SK-N-SH treated with all-trans-retinoic acid at 6 μM for 48 hours (cell line): ENCODE measurements at regions not wholly inside any gene's neighbourhood (a gene's known extent, or its start where the extent isn't known, plus 50 kb on each side); places are given as distances from the start of the nearest gene placed in this dataset.
"Not testable (repeated sequence)": the region's sequence is repeated elsewhere in the genome, so short reads cannot be mapped to it uniquely, and the experiment has no call there.

ENCODE experiments used
- ATAC-seq: fragments of 200-7000 bp; cut with Tn5 transposase; 3 replicates; pipeline ENCODE4 v1.9.1; 2020; ENCODE audit warnings: mild to moderate bottlenecking, moderate library complexity
- CSDC2 ChIP-seq: fragments of 250-450 bp; sonication (Bioruptor Pico); IDR thresholded peaks from 2 replicates; pipeline ENCODE4 v1.5.0; 2020; ENCODE audit warnings: mild to moderate bottlenecking, moderate library complexity
- ESRRG ChIP-seq: fragments of 250-450 bp; sonication (Bioruptor Pico); IDR thresholded peaks from 2 replicates; pipeline ENCODE4 v1.6.1; 2021; ENCODE audit warnings: mild to moderate bottlenecking
- OSR1 ChIP-seq: fragments of 250-450 bp; sonication (Bioruptor Pico); IDR thresholded peaks from 2 replicates; pipeline ENCODE4 v1.8.0; 2022; ENCODE audit warnings: moderate library complexity, mild to moderate bottlenecking, inconsistent platforms
- PPARA ChIP-seq: fragments of 250-450 bp; sonication (Bioruptor Pico); IDR thresholded peaks from 2 replicates; pipeline ENCODE4 v1.5.0; 2020; ENCODE audit warnings: mild to moderate bottlenecking, borderline replicate concordance
- RARB ChIP-seq: fragments of 250-450 bp; sonication (Bioruptor Pico); IDR thresholded peaks from 2 replicates; pipeline ENCODE4 v1.8.0; 2021; ENCODE audit warnings: mild to moderate bottlenecking, moderate library complexity
- SNAI2 ChIP-seq: fragments of 250-450 bp; sonication (Bioruptor Pico); IDR thresholded peaks from 2 replicates; pipeline ENCODE4 v1.5.0; 2020; ENCODE audit warnings: mild to moderate bottlenecking, moderate library complexity
- TOX ChIP-seq: fragments of 250-450 bp; sonication (Bioruptor Pico); IDR thresholded peaks from 2 replicates; pipeline ENCODE4 v1.8.0; 2021; ENCODE audit warnings: mild to moderate bottlenecking, moderate library complexity, borderline replicate concordance
- ZFP3 ChIP-seq: fragments of 250-450 bp; sonication (Bioruptor Pico); IDR thresholded peaks from 2 replicates; pipeline ENCODE4 v1.5.0; 2020; ENCODE audit warnings: mild to moderate bottlenecking, moderate library complexity
- ZFP30 ChIP-seq: fragments of 450-650 bp; formaldehyde crosslinking; IDR thresholded peaks from 2 replicates; pipeline ENCODE4 v1.5.0; 2022; ENCODE audit warnings: mild to moderate bottlenecking, moderate library complexity
- ZNF565 ChIP-seq: fragments of 450-650 bp; formaldehyde crosslinking; conservative IDR thresholded peaks from 2 replicates; pipeline ENCODE4 v1.5.0; 2020; ENCODE audit warnings: low read depth, mild to moderate bottlenecking, moderate library complexity
- ZNF70 ChIP-seq: fragments of 450-650 bp; formaldehyde crosslinking; IDR thresholded peaks from 2 replicates; pipeline ENCODE4 v1.5.0; 2020; ENCODE audit warnings: mild to moderate bottlenecking, moderate library complexity
- TF ChIP-seq, protein P1 (sequence below): fragments of 250-450 bp; sonication (Bioruptor Pico); IDR thresholded peaks from 2 replicates; pipeline ENCODE4 v1.5.0; 2020; ENCODE audit warnings: mild to moderate bottlenecking, moderate library complexity
- TF ChIP-seq, protein P2 (sequence below): fragments of 250-450 bp; sonication (Bioruptor Pico); IDR thresholded peaks from 2 replicates; pipeline ENCODE4 v1.5.1; 2021; ENCODE audit warnings: mild to moderate bottlenecking, moderate library complexity
- TF ChIP-seq, protein P3 (sequence below): fragments of 250-450 bp; sonication (Bioruptor Pico); IDR thresholded peaks from 2 replicates; pipeline ENCODE4 v1.8.0; 2020; ENCODE audit warnings: mild to moderate bottlenecking, moderate library complexity, borderline replicate concordance
- TF ChIP-seq, protein P4 (sequence below): fragments of 250-450 bp; sonication (Bioruptor Pico); IDR thresholded peaks from 2 replicates; pipeline ENCODE4 v1.8.0; 2021; ENCODE audit warnings: low read depth, mild to moderate bottlenecking, moderate library complexity, borderline replicate concordance

DNA sequence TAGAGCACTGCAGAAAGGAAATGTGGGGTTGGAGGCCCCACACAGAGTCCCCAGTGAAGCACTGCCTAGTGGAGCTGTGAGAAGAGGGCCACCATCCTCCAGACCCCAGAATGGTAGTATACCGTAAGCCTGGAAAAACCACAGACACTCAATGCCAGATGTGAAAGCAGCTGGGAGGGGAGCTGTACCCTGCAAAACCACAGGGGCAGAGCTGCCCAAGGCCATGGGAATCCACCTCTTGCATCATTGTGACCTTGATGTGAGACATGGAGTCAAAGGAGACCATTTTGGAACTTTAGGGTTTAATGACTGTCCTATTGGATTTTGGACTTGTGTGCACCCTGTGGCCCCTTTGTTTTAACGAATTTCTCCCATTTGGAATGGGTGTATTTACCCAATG lies 75.3 kb upstream of the SERPINE2 start (continued):
- TF ChIP-seq, protein P1, sequence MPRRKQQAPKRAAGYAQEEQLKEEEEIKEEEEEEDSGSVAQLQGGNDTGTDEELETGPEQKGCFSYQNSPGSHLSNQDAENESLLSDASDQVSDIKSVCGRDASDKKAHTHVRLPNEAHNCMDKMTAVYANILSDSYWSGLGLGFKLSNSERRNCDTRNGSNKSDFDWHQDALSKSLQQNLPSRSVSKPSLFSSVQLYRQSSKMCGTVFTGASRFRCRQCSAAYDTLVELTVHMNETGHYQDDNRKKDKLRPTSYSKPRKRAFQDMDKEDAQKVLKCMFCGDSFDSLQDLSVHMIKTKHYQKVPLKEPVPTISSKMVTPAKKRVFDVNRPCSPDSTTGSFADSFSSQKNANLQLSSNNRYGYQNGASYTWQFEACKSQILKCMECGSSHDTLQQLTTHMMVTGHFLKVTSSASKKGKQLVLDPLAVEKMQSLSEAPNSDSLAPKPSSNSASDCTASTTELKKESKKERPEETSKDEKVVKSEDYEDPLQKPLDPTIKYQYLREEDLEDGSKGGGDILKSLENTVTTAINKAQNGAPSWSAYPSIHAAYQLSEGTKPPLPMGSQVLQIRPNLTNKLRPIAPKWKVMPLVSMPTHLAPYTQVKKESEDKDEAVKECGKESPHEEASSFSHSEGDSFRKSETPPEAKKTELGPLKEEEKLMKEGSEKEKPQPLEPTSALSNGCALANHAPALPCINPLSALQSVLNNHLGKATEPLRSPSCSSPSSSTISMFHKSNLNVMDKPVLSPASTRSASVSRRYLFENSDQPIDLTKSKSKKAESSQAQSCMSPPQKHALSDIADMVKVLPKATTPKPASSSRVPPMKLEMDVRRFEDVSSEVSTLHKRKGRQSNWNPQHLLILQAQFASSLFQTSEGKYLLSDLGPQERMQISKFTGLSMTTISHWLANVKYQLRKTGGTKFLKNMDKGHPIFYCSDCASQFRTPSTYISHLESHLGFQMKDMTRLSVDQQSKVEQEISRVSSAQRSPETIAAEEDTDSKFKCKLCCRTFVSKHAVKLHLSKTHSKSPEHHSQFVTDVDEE, result no peak
- TF ChIP-seq, protein P2, sequence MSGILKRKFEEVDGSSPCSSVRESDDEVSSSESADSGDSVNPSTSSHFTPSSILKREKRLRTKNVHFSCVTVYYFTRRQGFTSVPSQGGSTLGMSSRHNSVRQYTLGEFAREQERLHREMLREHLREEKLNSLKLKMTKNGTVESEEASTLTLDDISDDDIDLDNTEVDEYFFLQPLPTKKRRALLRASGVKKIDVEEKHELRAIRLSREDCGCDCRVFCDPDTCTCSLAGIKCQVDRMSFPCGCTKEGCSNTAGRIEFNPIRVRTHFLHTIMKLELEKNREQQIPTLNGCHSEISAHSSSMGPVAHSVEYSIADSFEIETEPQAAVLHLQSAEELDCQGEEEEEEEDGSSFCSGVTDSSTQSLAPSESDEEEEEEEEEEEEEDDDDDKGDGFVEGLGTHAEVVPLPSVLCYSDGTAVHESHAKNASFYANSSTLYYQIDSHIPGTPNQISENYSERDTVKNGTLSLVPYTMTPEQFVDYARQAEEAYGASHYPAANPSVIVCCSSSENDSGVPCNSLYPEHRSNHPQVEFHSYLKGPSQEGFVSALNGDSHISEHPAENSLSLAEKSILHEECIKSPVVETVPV (CRISPR knock-in tag), result no peak
- TF ChIP-seq, protein P3, sequence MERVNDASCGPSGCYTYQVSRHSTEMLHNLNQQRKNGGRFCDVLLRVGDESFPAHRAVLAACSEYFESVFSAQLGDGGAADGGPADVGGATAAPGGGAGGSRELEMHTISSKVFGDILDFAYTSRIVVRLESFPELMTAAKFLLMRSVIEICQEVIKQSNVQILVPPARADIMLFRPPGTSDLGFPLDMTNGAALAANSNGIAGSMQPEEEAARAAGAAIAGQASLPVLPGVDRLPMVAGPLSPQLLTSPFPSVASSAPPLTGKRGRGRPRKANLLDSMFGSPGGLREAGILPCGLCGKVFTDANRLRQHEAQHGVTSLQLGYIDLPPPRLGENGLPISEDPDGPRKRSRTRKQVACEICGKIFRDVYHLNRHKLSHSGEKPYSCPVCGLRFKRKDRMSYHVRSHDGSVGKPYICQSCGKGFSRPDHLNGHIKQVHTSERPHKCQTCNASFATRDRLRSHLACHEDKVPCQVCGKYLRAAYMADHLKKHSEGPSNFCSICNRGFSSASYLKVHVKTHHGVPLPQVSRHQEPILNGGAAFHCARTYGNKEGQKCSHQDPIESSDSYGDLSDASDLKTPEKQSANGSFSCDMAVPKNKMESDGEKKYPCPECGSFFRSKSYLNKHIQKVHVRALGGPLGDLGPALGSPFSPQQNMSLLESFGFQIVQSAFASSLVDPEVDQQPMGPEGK, result no peak

DNA sequence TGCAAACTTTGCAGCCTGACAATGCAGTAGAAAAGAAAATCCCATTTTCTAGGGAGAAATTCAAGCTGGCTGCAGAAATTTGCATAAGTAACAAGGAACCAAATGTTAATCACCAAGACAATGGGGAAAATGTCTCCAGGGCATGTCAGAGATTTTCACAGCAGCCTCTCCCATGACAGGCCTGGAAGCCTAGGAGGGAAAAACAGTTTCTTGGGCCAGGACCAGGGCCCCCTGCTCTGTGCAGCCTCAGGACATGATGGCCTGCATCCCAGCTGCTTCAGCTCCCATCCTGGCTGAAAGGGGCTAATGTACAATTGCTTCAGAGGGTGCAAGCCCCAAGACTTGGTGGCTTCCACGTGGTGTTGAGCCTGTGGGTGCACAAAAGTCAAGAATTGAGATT lies 74.8 kb upstream of the SERPINE2 start:
- not testable (repeated sequence) for ATAC-seq

DNA sequence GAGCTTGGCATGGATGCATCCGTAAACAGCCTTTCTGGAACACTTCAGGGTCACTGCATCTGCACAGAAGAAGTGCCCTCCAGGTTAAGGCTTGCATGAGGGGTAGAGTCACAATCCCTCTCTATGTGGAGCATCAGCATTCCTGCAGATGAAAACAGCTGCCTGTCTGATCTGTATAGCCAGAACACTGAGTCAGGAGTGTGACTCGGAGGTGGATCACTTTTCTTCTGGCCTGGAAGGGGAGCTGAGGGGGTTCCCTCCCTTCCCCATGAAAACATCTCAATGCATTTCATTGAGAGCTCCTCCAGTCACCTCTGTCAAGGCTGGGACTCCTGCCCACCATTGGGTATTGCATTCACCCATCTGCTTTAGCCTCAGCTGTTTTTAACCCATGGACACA lies 72.5 kb upstream of the SERPINE2 start:
- TF ChIP-seq, protein P1, result no peak
- TF ChIP-seq CSDC2 (CRISPR knock-in tag) (no peak), RARB (CRISPR knock-in tag) (no peak), ZFP30 (no peak), ZNF70 (CRISPR knock-in tag) (no peak)
- TF ChIP-seq, protein P4, sequence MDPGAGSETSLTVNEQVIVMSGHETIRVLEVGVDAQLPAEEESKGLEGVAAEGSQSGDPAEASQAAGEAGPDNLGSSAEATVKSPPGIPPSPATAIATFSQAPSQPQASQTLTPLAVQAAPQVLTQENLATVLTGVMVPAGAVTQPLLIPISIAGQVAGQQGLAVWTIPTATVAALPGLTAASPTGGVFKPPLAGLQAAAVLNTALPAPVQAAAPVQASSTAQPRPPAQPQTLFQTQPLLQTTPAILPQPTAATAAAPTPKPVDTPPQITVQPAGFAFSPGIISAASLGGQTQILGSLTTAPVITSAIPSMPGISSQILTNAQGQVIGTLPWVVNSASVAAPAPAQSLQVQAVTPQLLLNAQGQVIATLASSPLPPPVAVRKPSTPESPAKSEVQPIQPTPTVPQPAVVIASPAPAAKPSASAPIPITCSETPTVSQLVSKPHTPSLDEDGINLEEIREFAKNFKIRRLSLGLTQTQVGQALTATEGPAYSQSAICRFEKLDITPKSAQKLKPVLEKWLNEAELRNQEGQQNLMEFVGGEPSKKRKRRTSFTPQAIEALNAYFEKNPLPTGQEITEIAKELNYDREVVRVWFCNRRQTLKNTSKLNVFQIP (CRISPR knock-in tag), result no peak
- TF ChIP-seq, protein P2 (CRISPR knock-in tag), result no peak
- ATAC-seq, result peak; percentile 52; the same call in 2 of the 3 replicates

DNA sequence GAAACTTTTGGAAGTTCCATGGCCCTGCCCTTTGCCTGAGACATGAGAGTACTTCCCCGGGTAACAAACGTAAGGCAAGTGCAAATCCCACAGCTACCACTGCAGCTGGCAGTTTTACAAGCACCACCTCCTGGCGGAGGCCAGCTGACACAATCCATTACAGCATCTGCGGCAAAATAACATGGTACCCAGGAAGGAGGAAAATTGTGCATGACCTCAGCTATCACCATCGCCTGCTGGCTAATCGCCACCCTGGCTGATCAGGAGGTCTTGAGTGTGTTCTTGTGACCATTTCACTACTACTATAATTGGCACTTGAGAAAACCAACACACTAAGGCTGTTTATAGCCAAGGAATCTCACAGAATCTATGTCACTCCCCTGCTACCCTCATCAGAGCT lies 71.7 kb upstream of the SERPINE2 start:
- no peak for ATAC-seq
- TF ChIP-seq ZFP3 (no peak), ESRRG (CRISPR knock-in tag) (no peak), ZFP30 (no peak), PPARA (CRISPR knock-in tag) (no peak), RARB (CRISPR knock-in tag) (no peak), ZNF565 (CRISPR knock-in tag) (no peak), OSR1 (CRISPR knock-in tag) (no peak), CSDC2 (CRISPR knock-in tag) (no peak), TOX (CRISPR knock-in tag) (no peak), SNAI2 (CRISPR knock-in tag) (no peak)
- TF ChIP-seq, protein P1, result no peak
- TF ChIP-seq, protein P2 (CRISPR knock-in tag), result no peak
- TF ChIP-seq, protein P3, result no peak
